Gastrocnemius medialis (tissue), 4 donors: ENCODE measurements at regions not wholly inside any gene's neighbourhood (a gene's known extent, or its start where the extent isn't known, plus 50 kb on each side); places are given as distances from the start of the nearest gene placed in this dataset.

Experiments used
- ATAC-seq, 2 donors: fragments of 150-250 bp; one replicate each; pipeline ENCODE4 v1.9.1; 2016
- DNase-seq, 2 donors: peaks; one replicate each; pipeline ENCODE4 v3.0.0-alpha.2; 2019
- H3K27ac ChIP-seq, 4 donors: fragments of 200-600 bp; sonication (generic); 1 replicate in 1 of 4; 2 replicates in 3 of 4; pipeline ENCODE4 v1.5.1; 2016 to 2018; ENCODE audit warnings: mild to moderate bottlenecking in 2 of 4, moderate library complexity in 1 of 4
- H3K27me3 ChIP-seq, 3 donors: fragments of 200-600 bp; sonication (generic) in 2 of 3; 1 replicate in 1 of 3; 2 replicates in 2 of 3; pipeline versions ENCODE4 v1.5.1 to v1.6.0; 2016 to 2019; ENCODE audit warnings: mild to moderate bottlenecking in 1 of 3, moderate library complexity in 1 of 3
- H3K36me3 ChIP-seq, 2 donors: fragments of 200-600 bp; sonication (generic) in 1 of 2; one replicate each; pipeline ENCODE4 v1.5.1; 2017 to 2018
- H3K4me1 ChIP-seq, 2 donors: fragments of 200-600 bp; sonication (generic) in 1 of 2; one replicate each; pipeline ENCODE4 v1.5.1; 2016 to 2017; ENCODE audit warnings: mild to moderate bottlenecking in 2 of 2
- H3K4me3 ChIP-seq, 4 donors: fragments of 200-600 bp; sonication (generic) in 3 of 4; 1 replicate in 1 of 4; 2 replicates in 3 of 4; pipeline ENCODE4 v1.5.1; 2016 to 2019; ENCODE audit warnings: mild to moderate bottlenecking in 2 of 4
- H3K9me3 ChIP-seq, 3 donors: fragments of 200-600 bp; sonication (generic) in 2 of 3; 1 replicate in 1 of 3; 2 replicates in 2 of 3; pipeline ENCODE4 v1.5.1; 2016 to 2019
- POLR2A ChIP-seq, 2 donors: fragments of 450-650 bp; IDR thresholded peaks; one replicate each; pipeline ENCODE4 v1.6.1; 2017; ENCODE audit warnings: antibody characterized with exemption in 2 of 2, mild to moderate bottlenecking in 2 of 2, moderate library complexity in 2 of 2
- in situ Hi-C, 4 donors: fragments of 200-750 bp; cut with MboI; loops; one replicate each; pipeline versions ENCODE4 v1.15.0 to v1.8.0; 2017; ENCODE audit warnings: low sequenced_read_pairs in 4 of 4
- intact Hi-C: fragments of 100-400 bp; cut with DNase I; formaldehyde crosslinking; loops from one replicate; pipeline ENCODE4 v1.15.1; 2023; ENCODE audit warnings: low total_unique reads
- TF ChIP-seq, protein P1 (sequence below), 5 experiments: fragments of 450-650 bp in 3 of 5; fragments of 200-600 bp in 2 of 5; sonication (generic) in 2 of 5; IDR thresholded peaks in 4 of 5; conservative IDR thresholded peaks in 1 of 5; 1 replicate in 4 of 5; 2 replicates in 1 of 5; pipeline ENCODE4 v1.5.1; 2016 to 2019; ENCODE audit warnings: antibody characterized with exemption in 5 of 5, mild to moderate bottlenecking in 3 of 5, moderate library complexity in 3 of 5

DNA sequence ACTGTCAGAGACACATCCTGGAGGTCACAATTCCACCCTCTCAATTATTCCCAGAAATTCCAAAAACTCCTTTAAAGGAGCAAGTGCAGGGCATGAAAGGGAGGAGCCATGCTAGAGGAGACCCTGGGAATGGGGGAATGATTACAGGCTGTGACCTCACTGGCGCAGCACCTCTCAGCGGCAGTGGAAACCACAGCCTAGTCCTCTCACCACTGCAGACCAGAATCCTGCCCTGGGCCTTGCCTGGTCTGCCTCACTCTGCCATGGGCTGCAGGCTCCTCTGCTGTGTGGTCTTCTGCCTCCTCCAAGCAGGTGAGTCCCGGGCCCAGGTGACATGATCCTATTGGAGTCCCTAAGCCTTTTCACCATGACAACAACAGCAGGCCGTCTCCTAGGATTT is 50.5 kb upstream of the PRSS58 start:
- Histone ChIP-seq H3K4me3 (no peak overlapping the region), H3K9me3 (no peaks in the 10 kb centered on the region), H3K27ac (no peak overlapping the region), H3K4me1 (no peaks in the 10 kb centered on the region), H3K27me3 (no peaks in the 10 kb centered on the region), H3K36me3 (no peaks in the 10 kb centered on the region)
- intact Hi-C loops (loop anchor here (1.0 kb wide), 1 partner anchor 35 kb away; no protein-coding TSS in a partner anchor), in situ Hi-C loops (no loop called here)
- ATAC-seq: no peak
- no peak for TF ChIP-seq POLR2A (IDR thresholded peaks at IDR 0.05)
- TF ChIP-seq, protein P1, sequence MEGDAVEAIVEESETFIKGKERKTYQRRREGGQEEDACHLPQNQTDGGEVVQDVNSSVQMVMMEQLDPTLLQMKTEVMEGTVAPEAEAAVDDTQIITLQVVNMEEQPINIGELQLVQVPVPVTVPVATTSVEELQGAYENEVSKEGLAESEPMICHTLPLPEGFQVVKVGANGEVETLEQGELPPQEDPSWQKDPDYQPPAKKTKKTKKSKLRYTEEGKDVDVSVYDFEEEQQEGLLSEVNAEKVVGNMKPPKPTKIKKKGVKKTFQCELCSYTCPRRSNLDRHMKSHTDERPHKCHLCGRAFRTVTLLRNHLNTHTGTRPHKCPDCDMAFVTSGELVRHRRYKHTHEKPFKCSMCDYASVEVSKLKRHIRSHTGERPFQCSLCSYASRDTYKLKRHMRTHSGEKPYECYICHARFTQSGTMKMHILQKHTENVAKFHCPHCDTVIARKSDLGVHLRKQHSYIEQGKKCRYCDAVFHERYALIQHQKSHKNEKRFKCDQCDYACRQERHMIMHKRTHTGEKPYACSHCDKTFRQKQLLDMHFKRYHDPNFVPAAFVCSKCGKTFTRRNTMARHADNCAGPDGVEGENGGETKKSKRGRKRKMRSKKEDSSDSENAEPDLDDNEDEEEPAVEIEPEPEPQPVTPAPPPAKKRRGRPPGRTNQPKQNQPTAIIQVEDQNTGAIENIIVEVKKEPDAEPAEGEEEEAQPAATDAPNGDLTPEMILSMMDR (IDR thresholded peaks at IDR 0.05 in 4 of 5, conservative IDR thresholded peaks at IDR 0.05 in 1 of 5): no peak
- DNase-seq: no peak
